Keratinocyte (primary cell): ENCODE measurements at regions not wholly inside any gene's neighbourhood (a gene's known extent, or its start where the extent isn't known, plus 50 kb on each side); places are given as distances from the start of the nearest gene placed in this dataset.

ENCODE experiments used
- CTCF ChIP-seq, 3 experiments: IDR thresholded peaks in 1 of 3; conservative IDR thresholded peaks in 1 of 3; optimal IDR thresholded peaks in 1 of 3; 2 replicates in 2 of 3; 3 replicates in 1 of 3; pipeline versions ENCODE3 to v1.5.1; 2011; ENCODE audit warnings: low read length in 3 of 3, mild to moderate bottlenecking in 3 of 3, moderate library complexity in 2 of 3, control low read depth in 1 of 3, inconsistent platforms in 1 of 3; ENCODE audit not compliant: insufficient read depth in 2 of 3; ENCODE audit errors: extremely low read depth in 1 of 3
- EZH2 ChIP-seq: IDR thresholded peaks from one replicate; pipeline ENCODE4 v1.6.1; 2012; ENCODE audit warnings: inconsistent platforms, mild to moderate bottlenecking, low read length, moderate library complexity

DNA sequence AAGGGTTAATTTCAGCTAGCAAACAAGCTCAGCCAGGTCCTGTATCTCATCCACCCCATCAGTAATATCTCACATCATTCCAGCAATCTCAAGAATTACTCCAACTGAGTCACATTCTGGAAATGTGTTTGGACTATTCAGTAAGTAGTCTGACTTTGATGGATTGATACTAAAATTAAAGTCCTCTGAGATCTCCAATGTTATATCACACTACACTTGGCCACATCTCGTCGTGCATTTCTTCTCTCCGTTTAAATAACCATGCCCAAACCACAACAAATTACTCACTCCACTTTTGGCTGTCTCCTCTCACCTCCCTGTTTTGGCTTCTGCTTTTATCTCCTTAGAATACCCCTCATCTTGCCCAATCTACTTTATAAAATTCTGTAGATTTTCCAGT is 292.2 kb downstream of the PYDC2 start:
- no peak for TF ChIP-seq CTCF (optimal IDR thresholded peaks at IDR 0.05 in 1 of 3, IDR thresholded peaks at IDR 0.05 in 1 of 3, conservative IDR thresholded peaks at IDR 0.05 in 1 of 3; ENCODE audit: extremely low read depth in 1 of 3, insufficient read depth in 2 of 3, low read length in 3 of 3)
- TF ChIP-seq EZH2, result no peak
